DMS79 treated with DMSO at 0.1 percent for 48 hours (cell line): ENCODE measurements at regions not wholly inside any gene's neighbourhood (a gene's known extent, or its start where the extent isn't known, plus 50 kb on each side); places are given as distances from the start of the nearest gene placed in this dataset.
A peak's percentile ranks its signal among the peaks of the same experiment; 100 is the strongest.
"Not testable (repeated sequence)": the region's sequence is repeated elsewhere in the genome, so short reads cannot be mapped to it uniquely, and the experiment has no call there.

Experiments
- DNase-seq: peaks from one replicate; lab custom pipeline; 2025; lab: John Stamatoyannopoulos, UW

GRCh38 chr1:58968360-58968952 is 184.6 kb upstream of the JUN start:
- DNase-seq: peak; percentile 59

GRCh38 chr1:58969176-58969575 is 185.3 kb upstream of the JUN start:
- not testable (repeated sequence) for DNase-seq

- DNase-seq: no peak
Measured at GRCh38 chr1:58971629-58972140, 187.8 kb upstream of the JUN start.

GRCh38 chr1:58975888-58976287 is 192.0 kb upstream of the JUN start:
- no peak for DNase-seq

- DNase-seq: no peak
Measured at GRCh38 chr1:58976294-58976693, 192.4 kb upstream of the JUN start.

DNA sequence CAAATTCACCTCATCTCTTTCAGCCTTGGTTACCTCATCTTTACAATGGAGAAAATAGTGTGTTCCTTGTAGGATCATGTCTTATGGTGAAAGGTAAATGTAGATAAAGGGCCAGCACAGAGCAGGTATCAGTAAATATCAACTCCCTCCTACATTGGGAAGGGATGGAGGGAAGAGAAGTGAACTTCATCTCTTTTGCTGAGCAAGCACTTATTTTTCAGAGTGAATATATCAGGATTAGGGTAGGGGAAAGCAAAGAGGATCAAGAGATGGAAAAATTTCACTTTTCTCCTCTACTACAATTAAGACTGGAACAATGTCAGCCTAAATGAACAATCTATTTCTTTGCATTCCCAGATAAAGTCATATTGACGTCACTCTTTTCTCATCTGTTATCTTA is 193.8 kb upstream of the JUN start:
- no peak for DNase-seq

- DNase-seq: no peak
Measured at GRCh38 chr1:58978096-58978495, 194.2 kb upstream of the JUN start.

GRCh38 chr1:58979086-58979485 is 195.2 kb upstream of the JUN start:
- no peak for DNase-seq

GRCh38 chr1:58979677-58980076 is 195.8 kb upstream of the JUN start:
- no peak for DNase-seq

- DNase-seq: no peak
Measured at GRCh38 chr1:58981392-58981791, 197.5 kb upstream of the JUN start.

DNA sequence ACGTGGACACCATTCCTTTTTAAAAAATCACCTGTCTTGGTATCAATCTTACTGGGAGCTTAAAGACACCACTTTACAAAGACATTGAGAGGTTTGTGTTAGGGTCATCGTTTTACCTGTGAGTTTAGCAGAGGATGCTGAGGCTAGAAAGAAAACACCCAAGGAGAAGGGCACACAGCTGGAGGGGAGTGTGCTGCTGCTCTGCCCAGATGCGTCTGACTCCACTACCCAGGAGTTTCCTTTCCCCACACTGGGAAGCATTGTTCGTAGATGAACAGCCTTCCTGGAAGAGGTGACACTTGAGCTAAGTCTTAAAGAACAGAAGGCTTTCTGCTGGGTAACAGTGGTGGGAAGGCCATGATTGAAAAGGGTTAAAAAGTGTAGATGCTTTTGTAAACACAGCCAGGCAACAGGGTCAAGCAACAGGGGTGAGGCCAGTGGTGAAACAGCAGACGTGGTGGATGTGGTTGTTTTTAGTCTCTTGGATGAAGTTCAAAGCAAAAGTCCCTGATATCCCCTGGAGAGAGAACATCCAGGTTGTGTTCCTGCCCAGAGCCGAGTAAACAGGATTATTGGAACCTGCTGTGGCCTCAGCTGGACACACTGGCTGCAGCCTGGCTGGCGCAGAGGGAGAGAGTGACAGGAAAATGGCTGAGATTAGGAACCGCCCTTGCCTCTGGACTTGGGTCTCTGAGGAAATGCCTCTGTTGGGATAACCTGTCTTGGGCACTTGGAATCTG is 198.6 kb upstream of the JUN start:
- DNase-seq: no peak

DNA sequence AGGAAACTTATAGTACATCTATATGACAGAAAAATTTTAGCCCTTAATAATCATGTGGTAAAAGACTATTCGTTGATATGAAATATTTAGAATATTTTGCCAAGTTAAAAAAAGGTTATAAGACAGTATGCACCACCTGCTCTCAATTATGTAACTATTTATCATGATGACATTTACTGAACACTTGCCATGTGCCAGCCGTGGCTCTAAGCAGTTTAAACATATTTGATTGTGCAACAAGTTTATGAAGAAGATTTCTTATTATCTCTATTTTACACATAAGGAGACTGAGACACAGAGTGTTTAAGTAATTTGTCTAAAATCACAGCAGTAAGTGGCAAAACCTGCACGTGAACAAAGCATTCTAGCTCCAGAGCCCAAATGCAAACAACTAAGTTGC is 199.3 kb upstream of the JUN start:
- DNase-seq: no peak

- no peak for DNase-seq
Measured at GRCh38 chr1:58983633-58984245, 199.9 kb upstream of the JUN start.

GRCh38 chr1:58986996-58987767 is 203.3 kb upstream of the JUN start:
- no peak for DNase-seq

GRCh38 chr1:58988752-58989151 is 204.9 kb upstream of the JUN start:
- DNase-seq: no peak

DNA sequence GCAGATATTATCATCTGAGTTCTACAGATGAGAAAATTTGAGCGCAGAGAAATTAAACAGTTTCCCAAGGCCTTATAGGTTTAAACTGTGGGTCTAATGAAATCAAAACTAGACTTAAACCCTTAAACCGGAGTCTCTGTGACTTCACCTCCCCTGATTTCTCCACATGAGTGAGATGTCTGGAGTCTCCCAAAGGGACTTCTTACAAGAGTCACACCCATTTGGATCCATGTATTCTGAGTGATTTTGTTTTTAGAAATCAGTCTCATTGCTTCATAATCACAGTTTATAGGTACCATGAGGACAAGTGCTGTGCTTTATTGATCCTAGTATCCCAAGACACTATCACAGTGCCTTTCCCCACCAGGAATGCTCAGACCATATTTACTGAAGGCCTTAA is 206.0 kb upstream of the JUN start:
- DNase-seq: no peak

DNA sequence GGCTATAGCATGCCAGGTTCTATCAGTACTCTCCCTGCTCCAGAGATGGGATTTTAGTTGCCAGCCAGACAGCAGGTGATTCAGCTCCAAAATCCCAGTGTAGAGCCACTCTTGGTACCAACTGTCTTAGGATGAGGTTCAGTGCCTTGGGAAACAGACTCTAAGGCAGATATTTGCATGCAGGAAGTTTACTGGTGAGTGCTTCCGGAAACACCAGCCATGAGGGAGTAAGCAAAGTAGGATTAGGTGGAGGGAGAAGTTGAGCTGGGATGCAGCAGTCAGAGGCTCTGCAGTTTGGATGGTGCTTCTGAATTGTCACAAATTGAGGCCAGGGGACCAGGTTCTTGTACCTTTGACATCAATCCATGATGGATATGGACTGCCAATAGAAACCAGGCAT is 207.5 kb upstream of the JUN start:
- DNase-seq: no peak

- DNase-seq: no peak
Measured at GRCh38 chr1:58992643-58993042, 208.8 kb upstream of the JUN start.

DNA sequence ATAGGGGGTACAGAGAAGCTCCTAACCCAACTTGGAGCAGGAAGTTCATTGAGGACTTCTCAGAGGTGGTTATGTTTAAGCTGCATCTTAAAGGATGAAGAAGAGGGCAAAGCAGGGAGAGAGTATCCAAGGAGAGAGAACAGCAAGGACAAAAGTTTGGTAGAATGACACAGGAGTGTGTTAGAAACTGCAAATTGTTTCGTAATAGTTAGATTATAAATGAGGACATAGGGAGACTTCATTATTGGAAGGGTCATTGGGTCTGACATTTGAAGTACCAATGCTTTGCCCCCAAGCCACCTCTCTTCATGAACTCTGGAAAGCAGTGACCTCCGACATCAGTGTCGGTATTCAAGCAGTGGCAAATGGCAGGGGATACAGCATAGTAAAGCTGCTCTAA is 209.6 kb upstream of the JUN start:
- no peak for DNase-seq

DNA sequence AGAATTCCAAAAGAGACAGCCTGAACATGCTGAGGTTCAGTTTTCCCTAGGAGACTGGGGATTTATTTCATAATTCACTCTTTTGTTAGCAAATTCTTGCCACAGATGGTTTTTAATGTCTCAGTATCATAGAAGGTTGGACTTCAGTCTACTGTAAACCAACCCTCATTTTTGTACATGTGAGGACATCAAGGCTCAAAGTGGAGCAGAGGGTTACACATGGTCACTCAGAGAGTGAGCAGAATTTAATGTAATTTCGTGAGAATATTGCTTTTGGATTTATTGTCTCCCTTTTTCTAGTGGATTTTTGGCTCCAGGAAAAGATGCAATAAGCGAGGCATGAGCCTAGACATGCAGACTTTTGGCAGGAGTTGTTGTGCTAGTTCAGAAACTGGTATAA is 210.8 kb upstream of the JUN start:
- no peak for DNase-seq

DNA sequence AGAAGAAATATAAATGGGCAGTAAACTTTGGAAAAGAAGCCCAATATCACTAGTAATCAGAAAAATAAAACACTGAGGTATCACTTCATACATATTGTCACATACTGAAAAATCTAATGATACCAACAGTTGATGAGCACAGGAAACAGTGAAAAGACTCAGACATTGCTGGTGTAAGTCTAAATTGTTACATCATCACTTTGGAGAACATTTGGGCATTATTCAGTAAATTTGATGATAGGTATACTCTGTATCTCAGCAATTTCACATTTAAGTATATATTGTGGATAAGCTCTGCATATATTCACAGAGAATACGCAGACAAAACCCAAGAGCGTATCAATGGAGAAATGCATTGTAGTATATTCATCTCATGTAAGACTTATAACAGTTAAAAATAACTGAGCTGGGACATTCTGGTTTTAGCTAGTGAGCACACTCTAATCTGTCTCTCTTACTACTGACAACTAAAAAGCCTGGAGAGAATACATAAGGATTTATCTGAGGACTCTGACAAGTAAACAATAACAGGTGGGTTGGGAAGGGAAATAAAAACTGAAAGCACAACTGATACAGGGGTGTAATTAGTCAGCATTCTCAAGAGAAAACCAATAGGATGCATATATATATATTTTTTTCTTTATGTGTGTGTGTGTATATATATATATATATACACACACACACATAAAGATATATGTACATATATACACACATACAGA is 212.7 kb upstream of the JUN start:
- no peak for DNase-seq

- no peak for DNase-seq
Measured at GRCh38 chr1:58997060-58997411, 213.2 kb upstream of the JUN start.
